A673 (cell line): ENCODE measurements at regions not wholly inside any gene's neighbourhood (a gene's known extent, or its start where the extent isn't known, plus 50 kb on each side); places are given as distances from the start of the nearest gene placed in this dataset.

Experiments
- EZH2 ChIP-seq: fragments of 200-600 bp; sonication (generic); IDR thresholded peaks from 2 replicates; pipeline ENCODE4 v1.6.1; 2017; ENCODE audit warnings: borderline replicate concordance, low read depth, mild to moderate bottlenecking, mixed read lengths, antibody characterized with exemption, low read length; ENCODE audit not compliant: poor library complexity, severe bottlenecking
- TF ChIP-seq, protein P1 (sequence below): fragments of 300-800, 200-600 bp; sonication (generic); conservative IDR thresholded peaks from 2 replicates; pipeline ENCODE4 v1.5.1; 2017; ENCODE audit warnings: low read depth, mild to moderate bottlenecking, antibody characterized with exemption, low read length, moderate library complexity, mixed read lengths

DNA sequence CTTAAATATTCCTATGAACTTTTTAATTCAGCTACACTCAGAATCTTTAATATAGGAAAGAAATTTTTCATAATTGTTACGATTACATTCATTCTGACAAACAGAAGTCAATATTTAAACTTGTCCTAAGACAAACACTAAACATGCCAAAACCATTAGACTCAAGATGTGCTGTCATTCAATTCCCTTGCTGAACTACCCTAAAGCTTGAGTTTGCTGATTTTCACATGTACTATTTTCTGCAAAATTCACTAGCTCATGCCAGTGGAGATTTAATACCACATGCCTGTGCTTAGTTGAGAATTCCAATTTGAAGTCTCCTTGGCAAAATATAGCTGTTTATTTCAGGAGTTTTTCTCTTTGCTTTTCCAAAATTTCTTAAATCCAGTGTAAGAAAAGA lies 448.0 kb downstream of the COL12A1 start:
- TF ChIP-seq, protein P1, sequence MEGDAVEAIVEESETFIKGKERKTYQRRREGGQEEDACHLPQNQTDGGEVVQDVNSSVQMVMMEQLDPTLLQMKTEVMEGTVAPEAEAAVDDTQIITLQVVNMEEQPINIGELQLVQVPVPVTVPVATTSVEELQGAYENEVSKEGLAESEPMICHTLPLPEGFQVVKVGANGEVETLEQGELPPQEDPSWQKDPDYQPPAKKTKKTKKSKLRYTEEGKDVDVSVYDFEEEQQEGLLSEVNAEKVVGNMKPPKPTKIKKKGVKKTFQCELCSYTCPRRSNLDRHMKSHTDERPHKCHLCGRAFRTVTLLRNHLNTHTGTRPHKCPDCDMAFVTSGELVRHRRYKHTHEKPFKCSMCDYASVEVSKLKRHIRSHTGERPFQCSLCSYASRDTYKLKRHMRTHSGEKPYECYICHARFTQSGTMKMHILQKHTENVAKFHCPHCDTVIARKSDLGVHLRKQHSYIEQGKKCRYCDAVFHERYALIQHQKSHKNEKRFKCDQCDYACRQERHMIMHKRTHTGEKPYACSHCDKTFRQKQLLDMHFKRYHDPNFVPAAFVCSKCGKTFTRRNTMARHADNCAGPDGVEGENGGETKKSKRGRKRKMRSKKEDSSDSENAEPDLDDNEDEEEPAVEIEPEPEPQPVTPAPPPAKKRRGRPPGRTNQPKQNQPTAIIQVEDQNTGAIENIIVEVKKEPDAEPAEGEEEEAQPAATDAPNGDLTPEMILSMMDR, result no peak
- TF ChIP-seq EZH2, result no peak
